Loucy (cell line): ENCODE measurements at regions not wholly inside any gene's neighbourhood (a gene's known extent, or its start where the extent isn't known, plus 50 kb on each side); places are given as distances from the start of the nearest gene placed in this dataset.

Experiments
- H2AFZ ChIP-seq: fragments of 200-600 bp; sonication (generic); 2 replicates; pipeline ENCODE4 v1.6.0; 2016; ENCODE audit warnings: antibody characterized with exemption, mild to moderate bottlenecking, low read length, moderate library complexity
- H3F3A ChIP-seq: fragments of 200-600 bp; 2 replicates; pipeline ENCODE4 v1.6.0; 2016; ENCODE audit warnings: antibody characterized with exemption, low read depth, mild to moderate bottlenecking
- H3K27me3 ChIP-seq: fragments of 200-600 bp; sonication (generic); 2 replicates; pipeline ENCODE4 v1.6.1; 2014; ENCODE audit warnings: low read length, mild to moderate bottlenecking; ENCODE audit not compliant: insufficient read depth, poor library complexity, severe bottlenecking
- H3K36me3 ChIP-seq: fragments of 200-600 bp; sonication (generic); 2 replicates; pipeline ENCODE4 v1.6.1; 2016; ENCODE audit warnings: low read length; ENCODE audit not compliant: insufficient read depth
- H3K4me1 ChIP-seq: fragments of 200-600 bp; sonication (generic); 2 replicates; pipeline ENCODE4 v1.5.1; 2014; ENCODE audit warnings: low read length, mild to moderate bottlenecking; ENCODE audit not compliant: insufficient read depth, poor library complexity, severe bottlenecking
- H3K4me2 ChIP-seq: fragments of 200-600 bp; sonication (generic); 2 replicates; pipeline ENCODE4 v1.6.0; 2014; ENCODE audit warnings: antibody characterized with exemption, low read length, low read depth, mild to moderate bottlenecking; ENCODE audit not compliant: poor library complexity, severe bottlenecking
- H3K4me3 ChIP-seq: fragments of 200-600 bp; sonication (generic); 2 replicates; pipeline ENCODE4 v1.5.1; 2014; ENCODE audit warnings: low read length, mild to moderate bottlenecking, mixed read lengths; ENCODE audit not compliant: poor library complexity, severe bottlenecking
- H3K79me2 ChIP-seq: fragments of 200-600 bp; sonication (generic); 2 replicates; pipeline ENCODE4 v1.6.1; 2014; ENCODE audit warnings: low read length; ENCODE audit not compliant: insufficient read depth
- H3K9ac ChIP-seq: fragments of 200-600 bp; sonication (generic); 2 replicates; pipeline ENCODE4 v1.6.0; 2014; ENCODE audit warnings: mild to moderate bottlenecking, low read depth, low read length, moderate library complexity; ENCODE audit not compliant: poor library complexity, severe bottlenecking
- H3K9me2 ChIP-seq: fragments of 200-600 bp; sonication (generic); replicated peaks from 2 replicates; pipeline ENCODE4 v1.6.1; 2016; ENCODE audit warnings: low read depth, low read length, mixed read lengths
- H3K9me3 ChIP-seq: fragments of 200-600 bp; sonication (generic); 2 replicates; pipeline ENCODE4 v1.6.1; 2014; ENCODE audit warnings: mild to moderate bottlenecking, antibody characterized with exemption, low read length, low read depth; ENCODE audit not compliant: insufficient read depth
- H4K20me1 ChIP-seq: fragments of 200-600 bp; sonication (generic); 2 replicates; pipeline ENCODE4 v1.6.0; 2014; ENCODE audit warnings: antibody characterized with exemption, low read length, mild to moderate bottlenecking; ENCODE audit not compliant: insufficient read depth, poor library complexity, severe bottlenecking
- CTCF ChIP-seq: fragments of 200-600 bp; sonication (generic); conservative IDR thresholded peaks from 2 replicates; pipeline ENCODE4 v1.5.1; 2014; ENCODE audit warnings: mild to moderate bottlenecking, antibody characterized with exemption, low read length
- EZH2phosphoT487 ChIP-seq: fragments of 200-600 bp; IDR thresholded peaks from 2 replicates; pipeline ENCODE4 v1.6.1; 2018; ENCODE audit warnings: antibody characterized with exemption, mild to moderate bottlenecking, moderate library complexity, borderline replicate concordance

- Histone ChIP-seq H3K27me3 (no peaks in the 10 kb centered on the region), H3K4me3 (no peak overlapping the region), H4K20me1 (no peaks in the 10 kb centered on the region), H3K79me2 (no peaks in the 10 kb centered on the region), H3K36me3 (no peaks in the 10 kb centered on the region), H3K9me3 (no peaks in the 10 kb centered on the region), H3K9ac (no peak overlapping the region), H3K4me2 (no peak overlapping the region), H3K9me2 (no peaks in the 10 kb centered on the region), H2AFZ (no peak overlapping the region), H3F3A (no peaks in the 10 kb centered on the region), H3K4me1 (no peaks in the 10 kb centered on the region)
- TF ChIP-seq CTCF (no peak), EZH2phosphoT487 (no peak)
Observed at GRCh38 chr18:55819448-55819847, 231.5 kb upstream of the TCF4 start.

DNA sequence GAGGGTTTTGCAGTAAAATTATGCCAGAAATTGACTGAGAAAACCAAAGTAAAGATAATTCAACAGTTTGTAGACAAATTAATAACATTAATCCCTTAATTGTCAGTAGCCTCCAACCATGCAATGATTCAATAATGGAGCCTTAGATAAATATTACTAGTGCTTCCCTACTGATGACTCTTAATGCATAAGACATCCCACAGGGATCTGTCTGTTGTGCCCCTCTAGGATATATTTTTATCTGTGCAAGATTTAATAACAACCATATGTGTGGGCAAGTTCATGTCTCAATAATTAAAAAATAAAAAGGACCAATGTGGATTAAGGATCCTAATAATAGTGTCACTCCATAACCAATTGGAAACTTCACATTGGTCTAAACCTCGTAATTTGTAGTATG, 230.3 kb upstream of the TCF4 start:
- Histone ChIP-seq H3K4me3 (no peak overlapping the region), H3K4me1 (no peaks in the 10 kb centered on the region), H3K27me3 (no peaks in the 10 kb centered on the region), H3K4me2 (no peak overlapping the region), H4K20me1 (no peaks in the 10 kb centered on the region), H2AFZ (no peak overlapping the region), H3K9me3 (no peaks in the 10 kb centered on the region), H3K36me3 (no peaks in the 10 kb centered on the region), H3F3A (no peaks in the 10 kb centered on the region), H3K9ac (no peak overlapping the region), H3K9me2 (no peaks in the 10 kb centered on the region), H3K79me2 (no peaks in the 10 kb centered on the region)
- no peak for TF ChIP-seq CTCF

DNA sequence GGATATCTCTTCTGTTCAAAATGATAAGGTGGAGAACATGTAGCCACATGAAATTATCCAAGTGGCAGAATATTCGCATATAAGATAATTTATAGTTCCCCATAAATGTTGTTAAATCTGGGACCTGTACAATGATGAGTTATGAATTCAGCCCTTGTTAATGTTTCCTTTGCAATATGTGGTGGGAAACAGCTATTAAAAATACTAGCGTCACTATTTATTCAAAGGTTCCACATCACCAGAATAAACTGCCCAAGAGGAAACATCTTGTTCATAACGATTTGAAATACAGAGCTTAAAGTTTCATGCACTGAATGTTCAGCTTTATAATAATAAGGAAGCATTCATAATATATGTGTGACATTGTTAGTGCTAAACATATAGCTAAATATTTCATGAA, 223.9 kb upstream of the TCF4 start:
- no peak overlapping the region for H2AFZ ChIP-seq

More for the DNA sequence above, 223.9 kb upstream of the TCF4 start:
- Histone ChIP-seq H3F3A (no peaks in the 10 kb centered on the region), H3K4me1 (no peaks in the 10 kb centered on the region), H3K79me2 (no peaks in the 10 kb centered on the region), H3K9me2 (no peaks in the 10 kb centered on the region), H3K9me3 (no peaks in the 10 kb centered on the region; the same call in 1 of the 2 replicates), H3K4me2 (no peak overlapping the region), H3K27me3 (no peaks in the 10 kb centered on the region), H3K4me3 (no peak overlapping the region), H4K20me1 (no peaks in the 10 kb centered on the region), H3K9ac (no peak overlapping the region), H3K36me3 (no peaks in the 10 kb centered on the region)
- TF ChIP-seq EZH2phosphoT487 (no peak), CTCF (no peak)
